MM.1S (cell line): ENCODE measurements at regions not wholly inside any gene's neighbourhood (a gene's known extent, or its start where the extent isn't known, plus 50 kb on each side); places are given as distances from the start of the nearest gene placed in this dataset.

Experiments
- CTCF ChIP-seq: fragments of 300-600 bp; sonication (generic); IDR thresholded peaks from 2 replicates; pipeline ENCODE4 v1.5.1; 2016; ENCODE audit warnings: antibody characterized with exemption, low read length, mixed read lengths
- EZH2 ChIP-seq: fragments of 300-600 bp; sonication (generic); optimal IDR thresholded peaks from 2 replicates; pipeline ENCODE3; 2017; ENCODE audit warnings: low read depth, mild to moderate bottlenecking, antibody characterized with exemption, low read length, mixed read lengths
- EZH2phosphoT487 ChIP-seq: fragments of 300-600 bp; sonication (generic); IDR thresholded peaks from 2 replicates; pipeline ENCODE4 v1.6.1; 2018; ENCODE audit warnings: antibody characterized with exemption, low read length

GRCh38 chr20:48178633-48179032, 393.4 kb upstream of the SULF2 start:
- TF ChIP-seq CTCF (no peak), EZH2phosphoT487 (no peak), EZH2 (no peak)
